Mesothelial cell of epicardium (in vitro differentiated cells): ENCODE measurements at regions not wholly inside any gene's neighbourhood (a gene's known extent, or its start where the extent isn't known, plus 50 kb on each side); places are given as distances from the start of the nearest gene placed in this dataset.

Experiments
- DNase-seq, 2 experiments: peaks; one replicate each; pipeline ENCODE4 v3.0.0; 2021; ENCODE audit warnings: low spot score in 2 of 2; ENCODE audit not compliant: unreplicated experiment in 2 of 2
- H3K27ac Mint-ChIP-seq: 2 replicates; pipeline ENCODE4 v1.8.0; 2021; ENCODE audit warnings: mixed read lengths
- H3K27me3 Mint-ChIP-seq: 2 replicates; pipeline ENCODE4 v1.8.0; 2021; ENCODE audit warnings: low read depth, mixed read lengths
- H3K36me3 Mint-ChIP-seq: 2 replicates; pipeline ENCODE4 v1.8.0; 2021; ENCODE audit warnings: mixed read lengths
- H3K4me1 Mint-ChIP-seq: 2 replicates; pipeline ENCODE4 v1.8.0; 2021; ENCODE audit warnings: mixed read lengths
- H3K4me3 Mint-ChIP-seq: 2 replicates; pipeline ENCODE4 v1.8.0; 2021; ENCODE audit warnings: mild to moderate bottlenecking, moderate library complexity, mixed read lengths
- H3K9me3 Mint-ChIP-seq: 2 replicates; pipeline ENCODE4 v1.8.0; 2021; ENCODE audit warnings: mixed read lengths
- CTCF ChIP-seq: fragments of 200-600 bp; sonication (generic); IDR thresholded peaks from one replicate; pipeline ENCODE4 v1.5.0; 2021; ENCODE audit warnings: antibody characterized with exemption; ENCODE audit not compliant: unreplicated experiment

- Mint-ChIP-seq H3K4me3 (no peak overlapping the region), H3K27me3 (no peaks in the 10 kb centered on the region), H3K9me3 (peaks cover 8% of the 10 kb centered on the region), H3K36me3 (peaks cover 3% of the 10 kb centered on the region), H3K4me1 (peaks cover 37% of the 10 kb centered on the region), H3K27ac (peak overlapping the region; percentile 22)
- TF ChIP-seq CTCF, result no peak
- no peak for DNase-seq
These were observed 625.7 kb upstream of the PCDH9 start for GRCh38 chr13:67855741-67856238.

- H3K27ac Mint-ChIP-seq, result peak overlapping the region; percentile 22
- no peak for DNase-seq
- peaks cover 2% of the 10 kb centered on the region for H3K36me3 Mint-ChIP-seq
- H3K9me3 Mint-ChIP-seq, result peaks cover 4% of the 10 kb centered on the region
- TF ChIP-seq CTCF, result no peak
- H3K4me1 Mint-ChIP-seq, result peaks cover 37% of the 10 kb centered on the region
- H3K27me3 Mint-ChIP-seq, result no peaks in the 10 kb centered on the region
- no peak overlapping the region for H3K4me3 Mint-ChIP-seq
These were observed 624.9 kb upstream of the PCDH9 start for GRCh38 chr13:67854990-67855389.

- no peak for DNase-seq
- Mint-ChIP-seq H3K36me3 (peaks cover 3% of the 10 kb centered on the region), H3K4me1 (no peaks in the 10 kb centered on the region), H3K4me3 (no peak overlapping the region), H3K9me3 (no peaks in the 10 kb centered on the region), H3K27ac (no peak overlapping the region), H3K27me3 (no peaks in the 10 kb centered on the region)
- no peak for TF ChIP-seq CTCF
These were observed 614.4 kb upstream of the PCDH9 start for GRCh38 chr13:67844574-67844973.

GRCh38 chr13:67841071-67841470 is 610.9 kb upstream of the PCDH9 start:
- Mint-ChIP-seq H3K36me3 (peaks cover 3% of the 10 kb centered on the region), H3K4me1 (no peaks in the 10 kb centered on the region), H3K27me3 (no peaks in the 10 kb centered on the region), H3K9me3 (peaks cover 20% of the 10 kb centered on the region), H3K4me3 (no peak overlapping the region), H3K27ac (no peak overlapping the region)
- no peak for TF ChIP-seq CTCF
- no peak for DNase-seq

GRCh38 chr13:67833564-67833963 is 603.4 kb upstream of the PCDH9 start:
- peaks cover 3% of the 10 kb centered on the region for H3K36me3 Mint-ChIP-seq
- no peaks in the 10 kb centered on the region for H3K27me3 Mint-ChIP-seq
- TF ChIP-seq CTCF, result no peak
- H3K4me3 Mint-ChIP-seq, result no peak overlapping the region
- H3K27ac Mint-ChIP-seq, result no peak overlapping the region
- peaks cover 30% of the 10 kb centered on the region for H3K9me3 Mint-ChIP-seq
- H3K4me1 Mint-ChIP-seq, result peaks cover 2% of the 10 kb centered on the region
- no peak for DNase-seq

- peaks cover 26% of the 10 kb centered on the region for H3K9me3 Mint-ChIP-seq
- H3K4me1 Mint-ChIP-seq, result peaks cover 15% of the 10 kb centered on the region
- no peak overlapping the region for H3K4me3 Mint-ChIP-seq
- no peaks in the 10 kb centered on the region for H3K27me3 Mint-ChIP-seq
- no peak for TF ChIP-seq CTCF
- no peak for DNase-seq
- H3K27ac Mint-ChIP-seq, result no peak overlapping the region
- H3K36me3 Mint-ChIP-seq, result no peaks in the 10 kb centered on the region
These were observed 599.5 kb upstream of the PCDH9 start for GRCh38 chr13:67829641-67830040.
